ENCODE measurements at regions not wholly inside any gene's neighbourhood (a gene's known extent, or its start where the extent isn't known, plus 50 kb on each side); places are given as distances from the start of the nearest gene placed in this dataset.

DNA sequence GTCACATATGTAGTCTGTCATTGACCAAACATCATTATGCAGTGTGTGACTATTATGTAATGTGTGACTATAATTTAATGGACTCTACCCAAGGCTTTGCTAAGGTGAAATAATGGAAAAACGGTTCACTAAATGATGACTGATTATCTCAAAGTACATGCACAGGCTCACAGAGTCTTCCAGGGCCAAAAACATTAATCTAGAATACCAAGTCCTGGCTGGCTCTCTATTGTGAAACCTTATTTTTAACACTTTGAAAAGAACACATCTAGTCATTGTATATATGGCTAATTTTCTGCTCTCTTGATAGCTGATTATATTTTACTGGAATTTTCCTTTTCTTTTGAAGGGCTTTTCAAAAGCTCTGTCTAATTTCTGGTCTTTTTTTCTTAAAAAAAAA lies 102.9 kb upstream of the THUMPD2 start:
- in situ Hi-C loops (cut with MboI; ENCODE audit: low sequenced_read_pairs): no loop called here
- no peak overlapping the region for H2AK9ac ChIP-seq (replicated peaks; ENCODE audit: low read depth, low read length, poor library complexity)
- no peak overlapping the region for H3K4me2 ChIP-seq (ENCODE audit: low read depth, low read length)
- H3K23ac ChIP-seq (ENCODE audit: low read depth, low read length): no peak overlapping the region
- no peak overlapping the region for H2BK120ac ChIP-seq (ENCODE audit: low read depth, low read length)
- WGBS, 2 experiments (ENCODE audit: extremely low coverage in 2 of 2, insufficient read length in 1 of 2): no CpG with 5 or more reads among the region's 1 CpG
- H4K20me1 ChIP-seq (ENCODE audit: insufficient read depth, low read length): no peaks in the 10 kb centered on the region
- no peak overlapping the region for H2BK20ac ChIP-seq (ENCODE audit: low read depth, low read length)
- no peak overlapping the region for H4K5ac ChIP-seq (ENCODE audit: low read depth, low read length)
- no peak for DNase-seq
- no peaks in the 10 kb centered on the region for H3K36me3 ChIP-seq (ENCODE audit: control insufficient read depth, insufficient read depth, low read length)
- BruUV-seq (replicated peaks): no TSS peak
- no peaks in the 10 kb centered on the region for H3K9me1 ChIP-seq (ENCODE audit: insufficient read depth, low read length)
- H3K9me3 ChIP-seq (ENCODE audit: control insufficient read depth, insufficient read depth, low read length): no peaks in the 10 kb centered on the region
- H3K4me3 ChIP-seq (ENCODE audit: insufficient read depth, low read depth, low read length): no peak overlapping the region
- TF ChIP-seq POLR2A (IDR thresholded peaks at IDR 0.05; ENCODE audit: low read depth, low read length) (no peak), RAD21 (IDR thresholded peaks at IDR 0.05; ENCODE audit: low read length) (no peak), NFE2L2 (IDR thresholded peaks at IDR 0.05; ENCODE audit: low read depth, low read length) (no peak), FOS (IDR thresholded peaks at IDR 0.05; ENCODE audit: low read depth, low read length) (no peak), CHD1 (IDR thresholded peaks at IDR 0.05; ENCODE audit: low read depth, low read length) (no peak), SMC3 (IDR thresholded peaks at IDR 0.05; ENCODE audit: low read depth, low read length) (no peak), BHLHE40 (IDR thresholded peaks at IDR 0.05; ENCODE audit: low read depth, low read length) (no peak), MXI1 (IDR thresholded peaks at IDR 0.05; ENCODE audit: borderline replicate concordance, low read depth, low read length) (no peak), RFX5 (IDR thresholded peaks at IDR 0.05; ENCODE audit: low read depth, low read length) (no peak), CEBPB (IDR thresholded peaks at IDR 0.05; ENCODE audit: low read depth, low read length) (no peak), MAFK (IDR thresholded peaks at IDR 0.05; ENCODE audit: low read depth, low read length) (no peak), MAZ (IDR thresholded peaks at IDR 0.05; ENCODE audit: borderline replicate concordance, low read depth, low read length) (no peak), RCOR1 (IDR thresholded peaks at IDR 0.05; ENCODE audit: insufficient replicate concordance, low read length) (no peak)
- TF ChIP-seq, protein P1, sequence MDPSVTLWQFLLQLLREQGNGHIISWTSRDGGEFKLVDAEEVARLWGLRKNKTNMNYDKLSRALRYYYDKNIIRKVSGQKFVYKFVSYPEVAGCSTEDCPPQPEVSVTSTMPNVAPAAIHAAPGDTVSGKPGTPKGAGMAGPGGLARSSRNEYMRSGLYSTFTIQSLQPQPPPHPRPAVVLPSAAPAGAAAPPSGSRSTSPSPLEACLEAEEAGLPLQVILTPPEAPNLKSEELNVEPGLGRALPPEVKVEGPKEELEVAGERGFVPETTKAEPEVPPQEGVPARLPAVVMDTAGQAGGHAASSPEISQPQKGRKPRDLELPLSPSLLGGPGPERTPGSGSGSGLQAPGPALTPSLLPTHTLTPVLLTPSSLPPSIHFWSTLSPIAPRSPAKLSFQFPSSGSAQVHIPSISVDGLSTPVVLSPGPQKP (IDR thresholded peaks at IDR 0.05; ENCODE audit: borderline replicate concordance, low read depth, low read length): no peak
- TF ChIP-seq, protein P2, sequence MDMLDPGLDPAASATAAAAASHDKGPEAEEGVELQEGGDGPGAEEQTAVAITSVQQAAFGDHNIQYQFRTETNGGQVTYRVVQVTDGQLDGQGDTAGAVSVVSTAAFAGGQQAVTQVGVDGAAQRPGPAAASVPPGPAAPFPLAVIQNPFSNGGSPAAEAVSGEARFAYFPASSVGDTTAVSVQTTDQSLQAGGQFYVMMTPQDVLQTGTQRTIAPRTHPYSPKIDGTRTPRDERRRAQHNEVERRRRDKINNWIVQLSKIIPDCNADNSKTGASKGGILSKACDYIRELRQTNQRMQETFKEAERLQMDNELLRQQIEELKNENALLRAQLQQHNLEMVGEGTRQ (IDR thresholded peaks at IDR 0.05; ENCODE audit: low read depth, low read length): no peak
- TF ChIP-seq, protein P3, sequence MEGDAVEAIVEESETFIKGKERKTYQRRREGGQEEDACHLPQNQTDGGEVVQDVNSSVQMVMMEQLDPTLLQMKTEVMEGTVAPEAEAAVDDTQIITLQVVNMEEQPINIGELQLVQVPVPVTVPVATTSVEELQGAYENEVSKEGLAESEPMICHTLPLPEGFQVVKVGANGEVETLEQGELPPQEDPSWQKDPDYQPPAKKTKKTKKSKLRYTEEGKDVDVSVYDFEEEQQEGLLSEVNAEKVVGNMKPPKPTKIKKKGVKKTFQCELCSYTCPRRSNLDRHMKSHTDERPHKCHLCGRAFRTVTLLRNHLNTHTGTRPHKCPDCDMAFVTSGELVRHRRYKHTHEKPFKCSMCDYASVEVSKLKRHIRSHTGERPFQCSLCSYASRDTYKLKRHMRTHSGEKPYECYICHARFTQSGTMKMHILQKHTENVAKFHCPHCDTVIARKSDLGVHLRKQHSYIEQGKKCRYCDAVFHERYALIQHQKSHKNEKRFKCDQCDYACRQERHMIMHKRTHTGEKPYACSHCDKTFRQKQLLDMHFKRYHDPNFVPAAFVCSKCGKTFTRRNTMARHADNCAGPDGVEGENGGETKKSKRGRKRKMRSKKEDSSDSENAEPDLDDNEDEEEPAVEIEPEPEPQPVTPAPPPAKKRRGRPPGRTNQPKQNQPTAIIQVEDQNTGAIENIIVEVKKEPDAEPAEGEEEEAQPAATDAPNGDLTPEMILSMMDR (conservative IDR thresholded peaks at IDR 0.05; ENCODE audit: low read depth, low read length): no peak
- H2BK5ac ChIP-seq (ENCODE audit: low read depth, low read length, poor library complexity, severe bottlenecking): no peak overlapping the region
- H4K8ac ChIP-seq (ENCODE audit: low read depth in 2 of 2, low read length in 2 of 2): no peak overlapping the region
- no peak overlapping the region for H3K14ac ChIP-seq (replicated peaks; ENCODE audit: low read depth, low read length)
- no peak overlapping the region for H4K91ac ChIP-seq (ENCODE audit: insufficient read depth, low read depth, low read length)
- H2AFZ ChIP-seq (replicated peaks; ENCODE audit: low read length, poor library complexity): no peak overlapping the region
- no peak overlapping the region for H3K56ac ChIP-seq (ENCODE audit: extremely low read depth, insufficient read depth, low read length)
- dilution Hi-C loops (cut with HindIII; ENCODE audit: low sequenced_read_pairs, unreplicated experiment): no loop called here
- H3K27me3 ChIP-seq (ENCODE audit: control insufficient read depth, insufficient read depth, low read length): no peaks in the 10 kb centered on the region
- H2BK15ac ChIP-seq (ENCODE audit: low read depth, low read length): no peak overlapping the region
- ChIA-PET CTCF (no interaction called here), POLR2A (ENCODE audit: unreplicated experiment) (no interaction called here)
- H2AK5ac ChIP-seq (ENCODE audit: low read depth, low read length): no peak overlapping the region
- intact Hi-C loops (cut with micrococcal nuclease): no loop called here
- H3K4me1 ChIP-seq (ENCODE audit: control insufficient read depth, insufficient read depth, low read length): no peaks in the 10 kb centered on the region
- H3K9ac ChIP-seq (ENCODE audit: low read depth, low read length): no peak overlapping the region
- H3K18ac ChIP-seq (ENCODE audit: low read depth, low read length): no peak overlapping the region
- H3K27ac ChIP-seq (ENCODE audit: insufficient read depth, low read length): no peak overlapping the region
- no peak for ATAC-seq (ENCODE audit: low read depth)
- no peaks in the 10 kb centered on the region for H3K79me1 ChIP-seq (ENCODE audit: low read depth in 1 of 2, low read length in 2 of 2)
- H3K4ac ChIP-seq (ENCODE audit: low read depth, low read length): no peak overlapping the region
